Endothelial cell of umbilical vein (primary cell): ENCODE measurements at regions not wholly inside any gene's neighbourhood (a gene's known extent, or its start where the extent isn't known, plus 50 kb on each side); places are given as distances from the start of the nearest gene placed in this dataset.

ENCODE experiments used
- EZH2 ChIP-seq: IDR thresholded peaks from 2 replicates; pipeline ENCODE4 v1.6.1; 2012; ENCODE audit warnings: borderline replicate concordance, low read depth, mild to moderate bottlenecking, moderate library complexity, low read length, inconsistent platforms; ENCODE audit not compliant: severe bottlenecking
- FOS ChIP-seq: IDR thresholded peaks from 2 replicates; pipeline ENCODE4 v1.6.1; 2011; ENCODE audit warnings: mild to moderate bottlenecking, low read length, moderate library complexity, borderline replicate concordance; ENCODE audit not compliant: insufficient read depth
- GATA2 ChIP-seq: IDR thresholded peaks from 2 replicates; pipeline ENCODE4 v1.7.0; 2011; ENCODE audit warnings: low read depth, mild to moderate bottlenecking, moderate library complexity, mixed read lengths, low read length; ENCODE audit not compliant: insufficient read length, insufficient read depth
- JUN ChIP-seq: IDR thresholded peaks from 2 replicates; pipeline ENCODE4 v1.6.1; 2011; ENCODE audit warnings: borderline replicate concordance, low read depth; ENCODE audit not compliant: insufficient read length, insufficient read depth
- MYC ChIP-seq: IDR thresholded peaks from one replicate; pipeline ENCODE4 v1.6.1; 2011; ENCODE audit warnings: mild to moderate bottlenecking, low read depth, low read length
- POLR2A ChIP-seq: IDR thresholded peaks from 2 replicates; pipeline ENCODE4 v1.6.1; 2012; ENCODE audit warnings: low read depth, mild to moderate bottlenecking, control low read depth, low read length
- POLR2AphosphoS5 ChIP-seq: IDR thresholded peaks from 2 replicates; pipeline ENCODE4 v1.6.1; 2012; ENCODE audit warnings: low read depth, mild to moderate bottlenecking, control low read depth, low read length, moderate library complexity; ENCODE audit not compliant: insufficient read depth
- TF ChIP-seq, protein P1 (sequence below), 2 donors: IDR thresholded peaks; 1 replicate in 1 of 2; 2 replicates in 1 of 2; pipeline ENCODE4 v1.5.1; 2011; ENCODE audit warnings: low read length in 2 of 2, mild to moderate bottlenecking in 2 of 2, moderate library complexity in 2 of 2, control low read depth in 1 of 2, inconsistent platforms in 1 of 2, low read depth in 1 of 2; ENCODE audit not compliant: insufficient read depth in 1 of 2; ENCODE audit errors: extremely low read depth in 1 of 2
- TF ChIP-seq, protein P2 (sequence below): IDR thresholded peaks from 2 replicates; pipeline ENCODE4 v1.6.1; 2011; ENCODE audit not compliant: insufficient read depth, insufficient read length

DNA sequence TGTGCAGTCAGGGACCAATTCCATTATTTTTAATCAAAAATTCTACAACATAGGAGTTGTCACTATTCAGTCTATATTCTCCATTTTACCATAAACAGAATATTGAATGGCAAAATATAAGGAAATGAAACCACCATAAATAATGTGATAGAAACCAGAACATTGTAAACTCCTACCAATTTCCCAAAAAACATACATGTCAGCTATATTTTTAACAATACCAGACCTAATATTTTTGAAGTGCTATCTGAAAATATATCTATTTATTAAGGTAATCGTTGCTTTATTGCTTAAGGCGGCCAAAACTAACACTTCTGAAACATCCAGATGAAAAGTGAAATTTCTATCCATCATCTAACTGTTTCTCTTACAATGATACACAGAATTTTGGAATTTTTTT lies 123.0 kb upstream of the C11orf58 start:
- TF ChIP-seq POLR2A (no peak), POLR2AphosphoS5 (no peak), EZH2 (no peak), JUN (no peak), FOS (no peak), MYC (no peak), GATA2 (no peak)
- TF ChIP-seq, protein P1, sequence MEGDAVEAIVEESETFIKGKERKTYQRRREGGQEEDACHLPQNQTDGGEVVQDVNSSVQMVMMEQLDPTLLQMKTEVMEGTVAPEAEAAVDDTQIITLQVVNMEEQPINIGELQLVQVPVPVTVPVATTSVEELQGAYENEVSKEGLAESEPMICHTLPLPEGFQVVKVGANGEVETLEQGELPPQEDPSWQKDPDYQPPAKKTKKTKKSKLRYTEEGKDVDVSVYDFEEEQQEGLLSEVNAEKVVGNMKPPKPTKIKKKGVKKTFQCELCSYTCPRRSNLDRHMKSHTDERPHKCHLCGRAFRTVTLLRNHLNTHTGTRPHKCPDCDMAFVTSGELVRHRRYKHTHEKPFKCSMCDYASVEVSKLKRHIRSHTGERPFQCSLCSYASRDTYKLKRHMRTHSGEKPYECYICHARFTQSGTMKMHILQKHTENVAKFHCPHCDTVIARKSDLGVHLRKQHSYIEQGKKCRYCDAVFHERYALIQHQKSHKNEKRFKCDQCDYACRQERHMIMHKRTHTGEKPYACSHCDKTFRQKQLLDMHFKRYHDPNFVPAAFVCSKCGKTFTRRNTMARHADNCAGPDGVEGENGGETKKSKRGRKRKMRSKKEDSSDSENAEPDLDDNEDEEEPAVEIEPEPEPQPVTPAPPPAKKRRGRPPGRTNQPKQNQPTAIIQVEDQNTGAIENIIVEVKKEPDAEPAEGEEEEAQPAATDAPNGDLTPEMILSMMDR (IDR thresholded peaks at IDR 0.05; ENCODE audit: extremely low read depth in 1 of 2, insufficient read depth in 1 of 2, low read depth in 1 of 2, low read length in 2 of 2) = no peak
- TF ChIP-seq, protein P2, sequence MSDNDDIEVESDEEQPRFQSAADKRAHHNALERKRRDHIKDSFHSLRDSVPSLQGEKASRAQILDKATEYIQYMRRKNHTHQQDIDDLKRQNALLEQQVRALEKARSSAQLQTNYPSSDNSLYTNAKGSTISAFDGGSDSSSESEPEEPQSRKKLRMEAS = no peak
